H1 (cell line): ENCODE measurements at regions not wholly inside any gene's neighbourhood (a gene's known extent, or its start where the extent isn't known, plus 50 kb on each side); places are given as distances from the start of the nearest gene placed in this dataset.

Source experiments
- CTCF ChIA-PET: fragments of 300-600 bp; sonication (Branson Sonifier 250); formaldehyde crosslinking; loops from one replicate; lab custom pipeline; 2021; ENCODE audit not compliant: partially characterized antibody; lab: Charles Lee
- POLR2A ChIA-PET: fragments of 300-600 bp; sonication (Branson Sonifier 250); formaldehyde crosslinking; loops from one replicate; lab custom pipeline; 2021; ENCODE audit warnings: inconsistent platforms; ENCODE audit not compliant: partially characterized antibody; lab: Charles Lee
- DNase-seq, 2 experiments: peaks; one replicate each; pipeline versions ENCODE4 v3.0.0 to v3.0.0-alpha.2; 2010 to 2022; ENCODE audit warnings: low spot score in 2 of 2, low read depth in 1 of 2, mixed read lengths in 1 of 2
- FAIRE-seq: peaks from 2 replicates; lab custom pipeline; 2011; peaks lifted over from hg19 to GRCh38; lab: Jason Lieb, UNC
- H2AFZ ChIP-seq: 2 replicates; pipeline ENCODE4 v1.8.1; 2012; ENCODE audit warnings: low read length, inconsistent platforms
- H2AK5ac ChIP-seq: 2 replicates; pipeline ENCODE4 v1.6.1; 2013; ENCODE audit warnings: low read depth, low read length
- H2BK120ac ChIP-seq: replicated peaks from 2 replicates; pipeline ENCODE3; 2013; ENCODE audit warnings: low read depth, low read length, inconsistent platforms
- H2BK12ac ChIP-seq: 2 replicates; pipeline ENCODE4 v1.6.1; 2013; ENCODE audit warnings: low read depth, low read length
- H2BK15ac ChIP-seq: 2 replicates; pipeline ENCODE4 v1.6.1; 2013; ENCODE audit warnings: low read length
- H2BK20ac ChIP-seq: 2 replicates; pipeline ENCODE4 v1.6.1; 2013; ENCODE audit warnings: low read length
- H2BK5ac ChIP-seq: 2 replicates; pipeline ENCODE4 v1.6.1; 2013; ENCODE audit warnings: low read depth, low read length
- H3K14ac ChIP-seq: 2 replicates; pipeline ENCODE4 v1.6.1; 2013; ENCODE audit warnings: inconsistent platforms; ENCODE audit not compliant: insufficient read length
- H3K18ac ChIP-seq: 2 replicates; pipeline ENCODE4 v1.6.1; 2013; ENCODE audit warnings: low read length; ENCODE audit errors: extremely low read depth
- H3K23ac ChIP-seq: 2 replicates; pipeline ENCODE4 v1.6.1; 2013; ENCODE audit warnings: inconsistent platforms; ENCODE audit not compliant: insufficient read length
- H3K23me2 ChIP-seq: 2 replicates; pipeline ENCODE4 v1.6.1; 2013; ENCODE audit warnings: low read depth, low read length
- H3K27ac ChIP-seq: 2 replicates; pipeline ENCODE4 v1.6.1; 2011; ENCODE audit warnings: low read depth, low read length, inconsistent platforms
- H3K27me3 ChIP-seq, 4 experiments: replicated peaks in 1 of 4; 1 replicate in 1 of 4; 2 replicates in 3 of 4; pipeline versions ENCODE4 v1.6.1 to v1.8.1; 2011 to 2013; ENCODE audit warnings: low read length in 3 of 4, mild to moderate bottlenecking in 3 of 4, inconsistent platforms in 2 of 4, mixed read lengths in 2 of 4, moderate library complexity in 1 of 4; ENCODE audit not compliant: control insufficient read depth in 3 of 4, insufficient read depth in 3 of 4; ENCODE audit errors: extremely low read depth in 1 of 4
- H3K36me3 ChIP-seq, 4 experiments: 2 replicates each; pipeline versions ENCODE4 v1.6.1 to v1.8.1; 2011 to 2013; ENCODE audit warnings: mild to moderate bottlenecking in 4 of 4, low read length in 3 of 4, moderate library complexity in 2 of 4, control low read depth in 1 of 4, inconsistent platforms in 1 of 4; ENCODE audit not compliant: insufficient read depth in 4 of 4, control insufficient read depth in 2 of 4
- H3K4ac ChIP-seq: replicated peaks from 2 replicates; pipeline ENCODE3; 2013; ENCODE audit warnings: low read length, low read depth, mixed read lengths, inconsistent platforms; ENCODE audit not compliant: insufficient read length
- H3K4me1 ChIP-seq, 4 experiments: replicated peaks in 1 of 4; 1 replicate in 1 of 4; 2 replicates in 3 of 4; pipeline versions ENCODE4 v1.6.1 to v1.8.1; 2011 to 2013; ENCODE audit warnings: low read length in 3 of 4, inconsistent platforms in 2 of 4, mixed read lengths in 1 of 4; ENCODE audit not compliant: insufficient read depth in 4 of 4, control insufficient read depth in 3 of 4
- H3K4me2 ChIP-seq, 2 experiments: 2 replicates each; pipeline versions ENCODE4 v1.6.1 to v1.8.1; 2011 to 2013; ENCODE audit warnings: low read depth in 2 of 2, low read length in 2 of 2, control low read depth in 1 of 2, inconsistent platforms in 1 of 2, mild to moderate bottlenecking in 1 of 2; ENCODE audit not compliant: insufficient read depth in 1 of 2
- H3K4me3 ChIP-seq, 4 experiments: fragments of 200-600, 300-600 bp in 1 of 4; sonication (generic), shearing (Covaris generic), sonication (Bioruptor Twin) in 1 of 4; 2 replicates each; pipeline versions ENCODE4 v1.5.1 to v1.8.1; 2011 to 2016; ENCODE audit warnings: low read length in 4 of 4, low read depth in 3 of 4, control low read depth in 2 of 4, inconsistent platforms in 2 of 4, mild to moderate bottlenecking in 2 of 4, mixed read lengths in 1 of 4, moderate library complexity in 1 of 4; ENCODE audit not compliant: insufficient read depth in 2 of 4; ENCODE audit errors: extremely low read depth in 1 of 4
- H3K56ac ChIP-seq: replicated peaks from 2 replicates; pipeline ENCODE3; 2013; ENCODE audit warnings: low read depth, mild to moderate bottlenecking, mixed read lengths, low read length, inconsistent platforms; ENCODE audit not compliant: insufficient read length
- H3K79me1 ChIP-seq: 2 replicates; pipeline ENCODE4 v1.6.1; 2013; ENCODE audit warnings: low read depth, low read length, control low read depth
- H3K79me2 ChIP-seq, 2 experiments: 2 replicates each; pipeline versions ENCODE4 v1.6.1 to v1.8.1; 2012 to 2013; ENCODE audit warnings: low read length in 2 of 2, mild to moderate bottlenecking in 2 of 2, inconsistent platforms in 1 of 2; ENCODE audit not compliant: insufficient read depth in 2 of 2, control insufficient read depth in 1 of 2
- H3K9ac ChIP-seq, 4 experiments: replicated peaks in 1 of 4; 1 replicate in 1 of 4; 2 replicates in 3 of 4; pipeline versions ENCODE4 v1.6.1 to v1.8.1; 2011 to 2013; ENCODE audit warnings: low read depth in 3 of 4, low read length in 3 of 4, control low read depth in 2 of 4, mild to moderate bottlenecking in 2 of 4, moderate library complexity in 2 of 4, inconsistent platforms in 1 of 4; ENCODE audit errors: extremely low read depth in 1 of 4
- H3K9me3 ChIP-seq, 2 experiments: 2 replicates each; pipeline versions ENCODE4 v1.6.1 to v1.8.1; 2012 to 2013; ENCODE audit warnings: mild to moderate bottlenecking in 2 of 2, moderate library complexity in 2 of 2, control low read depth in 1 of 2, inconsistent platforms in 1 of 2, low read depth in 1 of 2, low read length in 1 of 2, mixed read lengths in 1 of 2; ENCODE audit not compliant: insufficient read depth in 2 of 2
- H4K20me1 ChIP-seq, 2 experiments: replicated peaks in 1 of 2; 2 replicates each; pipeline versions ENCODE3 to v1.8.1; 2011 to 2013; ENCODE audit warnings: inconsistent platforms in 2 of 2, low read length in 2 of 2, mild to moderate bottlenecking in 1 of 2; ENCODE audit not compliant: insufficient read depth in 2 of 2, control insufficient read depth in 1 of 2
- H4K5ac ChIP-seq: 2 replicates; pipeline ENCODE4 v1.6.1; 2013; ENCODE audit warnings: low read length, low read depth, mixed read lengths, inconsistent platforms; ENCODE audit not compliant: insufficient read length
- H4K8ac ChIP-seq: 2 replicates; pipeline ENCODE4 v1.8.0; 2013; ENCODE audit warnings: mild to moderate bottlenecking, moderate library complexity, low read length, inconsistent platforms; ENCODE audit not compliant: insufficient read depth; ENCODE audit errors: extremely low read depth
- H4K91ac ChIP-seq: replicated peaks from 2 replicates; pipeline ENCODE3; 2013; ENCODE audit warnings: low read length, mixed read lengths, inconsistent platforms; ENCODE audit not compliant: insufficient read length
- ATF2 ChIP-seq: IDR thresholded peaks from 2 replicates; pipeline ENCODE4 v1.6.1; 2012; ENCODE audit warnings: low read length, inconsistent platforms
- ATF3 ChIP-seq: IDR thresholded peaks from 2 replicates; pipeline ENCODE4 v1.6.1; 2011; ENCODE audit warnings: low read depth, mild to moderate bottlenecking, low read length; ENCODE audit not compliant: insufficient read depth
- HDAC2 ChIP-seq, 2 experiments: fragments of 300-600 bp in 1 of 2; sonication (generic) in 1 of 2; IDR thresholded peaks; 2 replicates each; pipeline ENCODE4 v1.6.1; 2011 to 2012; ENCODE audit warnings: low read depth in 2 of 2, low read length in 2 of 2, mild to moderate bottlenecking in 2 of 2, moderate library complexity in 2 of 2, borderline replicate concordance in 1 of 2, inconsistent platforms in 1 of 2
- KDM1A ChIP-seq: fragments of 200-600, 300-600 bp; sonication (generic); IDR thresholded peaks from 2 replicates; pipeline ENCODE4 v1.7.1; 2016; ENCODE audit warnings: mild to moderate bottlenecking, low read length, borderline replicate concordance
- NRF1 ChIP-seq: IDR thresholded peaks from 2 replicates; pipeline ENCODE4 v1.6.1; 2011; ENCODE audit warnings: mild to moderate bottlenecking, low read depth, low read length, improper control_type of control experiment
- WGBS, 2 experiments: shearing (Covaris generic) in 1 of 2; methylation state at CpG; one replicate each; pipeline versions ENCODE4 v1.1.6 to v1.1.7; 2013 to 2015; ENCODE audit warnings: low lambda C conversion rate in 2 of 2, mixed read lengths in 2 of 2, inconsistent platforms in 1 of 2, low coverage in 1 of 2, missing lambda C conversion rate in 1 of 2; ENCODE audit not compliant: insufficient replicate concordance in 2 of 2, insufficient coverage in 1 of 2, insufficient read length in 1 of 2; ENCODE audit errors: extremely low coverage in 1 of 2, missing lambda C conversion rate in 1 of 2; 5-methylcytosine and 5-hydroxymethylcytosine counted together

- no peak for TF ChIP-seq HDAC2 (IDR thresholded peaks at IDR 0.05; ENCODE audit: borderline replicate concordance in 1 of 2, low read depth in 2 of 2, low read length in 2 of 2)
- TF ChIP-seq KDM1A, result no peak
- TF ChIP-seq ATF2, result no peak
- no peak for TF ChIP-seq NRF1
- TF ChIP-seq ATF3, result no peak
- Histone ChIP-seq H3K4ac (no peak overlapping the region), H2BK20ac (no peak overlapping the region), H3K4me3 (no peak overlapping the region), H3K79me1 (no peaks in the 10 kb centered on the region), H3K18ac (no peak overlapping the region), H4K5ac (no peak overlapping the region), H3K23me2 (no peaks in the 10 kb centered on the region), H3K14ac (no peak overlapping the region), H3K36me3 (no peaks in the 10 kb centered on the region), H4K8ac (no peak overlapping the region), H4K20me1 (no peaks in the 10 kb centered on the region), H2BK15ac (no peak overlapping the region), H3K27me3 (no peaks in the 10 kb centered on the region; a peak in 1 of 7 replicates), H3K4me1 (no peaks in the 10 kb centered on the region), H2BK12ac (no peak overlapping the region), H4K91ac (no peak overlapping the region), H2BK120ac (no peak overlapping the region), H3K23ac (no peak overlapping the region), H3K79me2 (no peaks in the 10 kb centered on the region), H3K56ac (no peak overlapping the region), H3K4me2 (no peak overlapping the region), H3K27ac (no peak overlapping the region), H3K9me3 (no peaks in the 10 kb centered on the region), H3K9ac (no peak overlapping the region), H2AFZ (no peak overlapping the region), H2BK5ac (no peak overlapping the region), H2AK5ac (no peak overlapping the region)
- FAIRE-seq (no peak), DNase-seq (no peak)
- 77% methylated on average over 6 of the region's 6 CpGs; no CpG with 5 or more reads in 1 of the 2 experiments for WGBS, 2 experiments
- POLR2A ChIA-PET, result no interaction called here
- CTCF ChIA-PET, result interaction anchor here (1.1 kb wide), 1 partner anchor 95 kb away, joined by 3 read pairs; no protein-coding TSS in a partner anchor
Observed at GRCh38 chr9:86732514-86733171, 214.7 kb downstream of the GAS1 start.
